IMR-90 (cell line): ENCODE measurements at regions not wholly inside any gene's neighbourhood (a gene's known extent, or its start where the extent isn't known, plus 50 kb on each side); places are given as distances from the start of the nearest gene placed in this dataset.

Source experiments
- ATAC-seq: fragments of 200-7000 bp; cut with Tn5 transposase; 2 replicates; pipeline ENCODE4 v1.9.1; 2020; ENCODE audit warnings: low read depth, mild to moderate bottlenecking, moderate library complexity
- BruUV-seq: library from RNA; stranded (reverse); fragments of 400-500 nt; replicated peaks from 2 replicates; lab custom pipeline; 2021; lab: Mats Ljungman, UMichigan
- CTCF ChIA-PET: fragments of 300-600 bp; formaldehyde crosslinking; extraction: SDS; loops from one replicate; lab custom pipeline; 2021; ENCODE audit warnings: antibody characterized with exemption; lab: Yijun Ruan, JAX
- POLR2A ChIA-PET: fragments of 300-600 bp; sonication (Branson Sonifier 250); formaldehyde crosslinking; loops from one replicate; lab custom pipeline; 2022; ENCODE audit warnings: antibody characterized with exemption; ENCODE audit not compliant: unreplicated experiment; lab: Charles Lee
- DNase-seq: peaks from one replicate; pipeline ENCODE4 v3.0.0; 2013
- H2AFZ ChIP-seq: replicated peaks from 2 replicates; pipeline ENCODE3; 2013; ENCODE audit warnings: low read length, mild to moderate bottlenecking; ENCODE audit not compliant: poor library complexity
- H2AK5ac ChIP-seq: 2 replicates; pipeline ENCODE4 v1.6.1; 2013; ENCODE audit warnings: low read depth, low read length, inconsistent platforms
- H2AK9ac ChIP-seq: replicated peaks from 2 replicates; pipeline ENCODE3; 2013; ENCODE audit warnings: mild to moderate bottlenecking, low read depth, low read length, moderate library complexity; ENCODE audit not compliant: poor library complexity
- H2BK120ac ChIP-seq: 2 replicates; pipeline ENCODE4 v1.6.1; 2013; ENCODE audit warnings: low read depth, low read length, inconsistent platforms
- H2BK15ac ChIP-seq: 3 replicates; pipeline ENCODE4 v1.6.1; 2013; ENCODE audit warnings: low read depth, low read length, inconsistent platforms
- H2BK20ac ChIP-seq: 2 replicates; pipeline ENCODE4 v1.6.1; 2013; ENCODE audit warnings: low read depth, mild to moderate bottlenecking, inconsistent platforms, low read length, moderate library complexity
- H2BK5ac ChIP-seq: 2 replicates; pipeline ENCODE4 v1.6.1; 2013; ENCODE audit warnings: mild to moderate bottlenecking, low read depth, low read length, inconsistent platforms; ENCODE audit not compliant: poor library complexity, severe bottlenecking
- H3K14ac ChIP-seq: replicated peaks from 2 replicates; pipeline ENCODE4 v1.6.1; 2013; ENCODE audit warnings: low read depth, low read length, inconsistent platforms
- H3K18ac ChIP-seq: 2 replicates; pipeline ENCODE4 v1.6.1; 2013; ENCODE audit warnings: low read depth, low read length, control low read depth
- H3K23ac ChIP-seq: 2 replicates; pipeline ENCODE4 v1.6.1; 2013; ENCODE audit warnings: low read depth, low read length, inconsistent platforms
- H3K27ac ChIP-seq: 2 replicates; pipeline ENCODE4 v1.5.1; 2013; ENCODE audit warnings: mild to moderate bottlenecking, control low read depth, low read length; ENCODE audit not compliant: insufficient read depth
- H3K27me3 ChIP-seq: 2 replicates; pipeline ENCODE4 v1.6.1; 2013; ENCODE audit warnings: low read length; ENCODE audit not compliant: control insufficient read depth, insufficient read depth
- H3K36me3 ChIP-seq: 2 replicates; pipeline ENCODE4 v1.6.1; 2013; ENCODE audit warnings: low read length, mixed read lengths; ENCODE audit not compliant: control insufficient read depth, insufficient read depth
- H3K4ac ChIP-seq: 2 replicates; pipeline ENCODE4 v1.6.1; 2013; ENCODE audit warnings: low read depth, low read length, inconsistent platforms
- H3K4me1 ChIP-seq: 2 replicates; pipeline ENCODE4 v1.6.1; 2013; ENCODE audit warnings: low read length, mixed read lengths; ENCODE audit not compliant: control insufficient read depth, insufficient read depth
- H3K4me2 ChIP-seq: 2 replicates; pipeline ENCODE4 v1.6.1; 2013; ENCODE audit warnings: low read depth, mild to moderate bottlenecking, control low read depth, low read length, moderate library complexity
- H3K4me3 ChIP-seq: 2 replicates; pipeline ENCODE4 v1.5.1; 2013; ENCODE audit warnings: low read depth, mild to moderate bottlenecking, control low read depth, low read length, moderate library complexity; ENCODE audit not compliant: insufficient read depth
- H3K56ac ChIP-seq: 2 replicates; pipeline ENCODE4 v1.6.1; 2013; ENCODE audit warnings: low read length, inconsistent platforms; ENCODE audit not compliant: insufficient read depth; ENCODE audit errors: extremely low read depth
- H3K79me1 ChIP-seq, 2 experiments: 2 replicates each; pipeline ENCODE4 v1.6.1; 2013; ENCODE audit warnings: low read length in 2 of 2, inconsistent platforms in 1 of 2, low read depth in 1 of 2
- H3K9ac ChIP-seq: 2 replicates; pipeline ENCODE4 v1.6.1; 2013; ENCODE audit warnings: low read depth, low read length, control low read depth
- H3K9me1 ChIP-seq: 2 replicates; pipeline ENCODE4 v1.6.1; 2013; ENCODE audit warnings: low read length, inconsistent platforms; ENCODE audit not compliant: insufficient read depth
- H3K9me3 ChIP-seq: 2 replicates; pipeline ENCODE4 v1.6.1; 2013; ENCODE audit warnings: low read length; ENCODE audit not compliant: control insufficient read depth, insufficient read depth
- H4K20me1 ChIP-seq: 2 replicates; pipeline ENCODE4 v1.6.1; 2013; ENCODE audit warnings: low read length, inconsistent platforms; ENCODE audit not compliant: insufficient read depth
- H4K5ac ChIP-seq: 2 replicates; pipeline ENCODE4 v1.6.1; 2013; ENCODE audit warnings: mild to moderate bottlenecking, low read depth, low read length, control low read depth
- H4K8ac ChIP-seq, 2 experiments: 2 replicates each; pipeline ENCODE4 v1.6.1; 2013; ENCODE audit warnings: low read depth in 2 of 2, low read length in 2 of 2, control low read depth in 1 of 2, inconsistent platforms in 1 of 2
- H4K91ac ChIP-seq: 2 replicates; pipeline ENCODE4 v1.6.1; 2013; ENCODE audit warnings: low read depth, low read length, inconsistent platforms; ENCODE audit not compliant: insufficient read depth
- BHLHE40 ChIP-seq: fragments of 150-350 bp; IDR thresholded peaks from 2 replicates; pipeline ENCODE4 v1.6.1; 2016; ENCODE audit warnings: mild to moderate bottlenecking, low read depth, low read length
- CEBPB ChIP-seq: IDR thresholded peaks from 2 replicates; pipeline ENCODE4 v1.6.1; 2012; ENCODE audit warnings: low read depth, low read length, improper control_type of control experiment
- CHD1 ChIP-seq: IDR thresholded peaks from 2 replicates; pipeline ENCODE4 v1.6.1; 2012; ENCODE audit warnings: low read depth, low read length, improper control_type of control experiment
- FOS ChIP-seq: fragments of 150-350 bp; IDR thresholded peaks from 2 replicates; pipeline ENCODE4 v1.6.1; 2016; ENCODE audit warnings: low read depth, low read length
- MAFK ChIP-seq: IDR thresholded peaks from 2 replicates; pipeline ENCODE4 v1.6.1; 2012; ENCODE audit warnings: low read depth, low read length, improper control_type of control experiment
- MAZ ChIP-seq: IDR thresholded peaks from 2 replicates; pipeline ENCODE4 v1.6.1; 2012; ENCODE audit warnings: low read depth, mild to moderate bottlenecking, low read length, improper control_type of control experiment, moderate library complexity, borderline replicate concordance
- MXI1 ChIP-seq: IDR thresholded peaks from 2 replicates; pipeline ENCODE4 v1.6.1; 2012; ENCODE audit warnings: low read depth, mild to moderate bottlenecking, low read length, moderate library complexity, borderline replicate concordance
- NFE2L2 ChIP-seq: fragments of 150-350 bp; IDR thresholded peaks from 2 replicates; pipeline ENCODE4 v1.6.1; 2016; ENCODE audit warnings: low read depth, mild to moderate bottlenecking, low read length
- POLR2A ChIP-seq: IDR thresholded peaks from 2 replicates; pipeline ENCODE4 v1.6.1; 2012; ENCODE audit warnings: mild to moderate bottlenecking, low read depth, low read length
- RAD21 ChIP-seq: IDR thresholded peaks from 2 replicates; pipeline ENCODE4 v1.6.1; 2012; ENCODE audit warnings: low read length, improper control_type of control experiment
- RCOR1 ChIP-seq: IDR thresholded peaks from 2 replicates; pipeline ENCODE4 v1.6.1; 2012; ENCODE audit warnings: mild to moderate bottlenecking, low read length, improper control_type of control experiment; ENCODE audit not compliant: insufficient replicate concordance
- RFX5 ChIP-seq: IDR thresholded peaks from 2 replicates; pipeline ENCODE4 v1.8.0; 2012; ENCODE audit warnings: low read depth, mild to moderate bottlenecking, low read length, moderate library complexity
- SMC3 ChIP-seq: fragments of 150-350 bp; IDR thresholded peaks from 2 replicates; pipeline ENCODE4 v1.6.1; 2016; ENCODE audit warnings: low read depth, mild to moderate bottlenecking, antibody characterized with exemption, low read length, moderate library complexity
- WGBS, 2 experiments: methylation state at CpG; one replicate each; pipeline versions ENCODE4 v1.1.5 to v1.1.7; 2013; ENCODE audit warnings: missing lambda C conversion rate in 2 of 2; ENCODE audit not compliant: insufficient read length in 1 of 2; ENCODE audit errors: extremely low coverage in 2 of 2; 5-methylcytosine and 5-hydroxymethylcytosine counted together
- dilution Hi-C: fragments of 300-500 bp; cut with HindIII; formaldehyde crosslinking; loops from one replicate; pipeline ENCODE4 v1.14.3; 2018; ENCODE audit warnings: low sequenced_read_pairs; ENCODE audit not compliant: unreplicated experiment
- in situ Hi-C: fragments of 300-500 bp; cut with MboI; formaldehyde crosslinking; loops from 3 replicates; pipeline ENCODE4 v1.14.3; 2019; ENCODE audit warnings: low sequenced_read_pairs, inconsistent platforms, mixed read lengths
- intact Hi-C: fragments of 100-400 bp; cut with micrococcal nuclease; formaldehyde crosslinking; loops from 2 replicates; pipeline ENCODE4 v1.10.0; 2022
- TF ChIP-seq, protein P1 (sequence below): fragments of 150-350 bp; IDR thresholded peaks from 2 replicates; pipeline ENCODE4 v1.6.1; 2016; ENCODE audit warnings: low read depth, mild to moderate bottlenecking, low read length, moderate library complexity, borderline replicate concordance
- TF ChIP-seq, protein P2 (sequence below): fragments of 150-350 bp; IDR thresholded peaks from 2 replicates; pipeline ENCODE4 v1.6.1; 2017; ENCODE audit warnings: mild to moderate bottlenecking, antibody characterized with exemption, low read length, low read depth
- TF ChIP-seq, protein P3 (sequence below): conservative IDR thresholded peaks from 2 replicates; pipeline ENCODE4 v1.5.1; 2012; ENCODE audit warnings: mild to moderate bottlenecking, low read depth, low read length, improper control_type of control experiment

DNA sequence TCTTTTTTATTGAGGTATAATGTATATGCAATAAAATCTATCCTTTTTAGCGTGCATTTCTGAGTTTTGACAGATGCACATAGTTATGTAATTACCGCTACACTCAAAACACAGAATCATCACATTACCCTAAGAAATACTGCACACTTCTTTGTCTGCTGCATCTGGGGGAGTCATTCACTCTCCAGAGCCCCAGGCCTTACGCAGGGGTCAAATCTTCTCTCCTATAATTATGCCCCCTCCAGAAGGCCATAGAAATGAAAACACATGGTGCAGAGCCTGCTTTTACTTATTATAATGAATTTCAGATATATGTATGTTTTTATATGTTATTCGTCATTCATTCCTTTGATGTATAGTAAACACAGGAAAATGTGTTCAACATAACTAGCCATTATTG, 296.5 kb upstream of the TMEM132C start:
- Histone ChIP-seq H3K27me3 (no peaks in the 10 kb centered on the region), H3K56ac (no peak overlapping the region), H3K79me1 (no peaks in the 10 kb centered on the region), H3K14ac (no peak overlapping the region), H3K36me3 (no peaks in the 10 kb centered on the region), H3K27ac (no peak overlapping the region), H3K23ac (no peak overlapping the region), H3K4ac (no peak overlapping the region), H2AK5ac (no peak overlapping the region), H3K9me1 (no peaks in the 10 kb centered on the region), H3K9ac (no peak overlapping the region), H4K8ac (no peak overlapping the region), H3K4me1 (no peaks in the 10 kb centered on the region), H2AK9ac (no peak overlapping the region), H2BK120ac (no peak overlapping the region), H4K20me1 (no peaks in the 10 kb centered on the region), H2AFZ (no peak overlapping the region), H3K9me3 (peaks cover 15% of the 10 kb centered on the region), H3K4me3 (no peak overlapping the region), H2BK15ac (no peak overlapping the region), H2BK5ac (no peak overlapping the region), H4K91ac (no peak overlapping the region), H3K4me2 (no peak overlapping the region), H2BK20ac (no peak overlapping the region), H3K18ac (no peak overlapping the region), H4K5ac (no peak overlapping the region)
- ChIA-PET POLR2A (no interaction called here), CTCF (no interaction called here)
- DNase-seq: no peak
- no TSS peak for BruUV-seq
- ATAC-seq: no peak
- WGBS, 2 experiments: no CpG with 5 or more reads among the region's 4 CpGs
- intact Hi-C loops: no loop called here
- dilution Hi-C loops: no loop called here
- TF ChIP-seq, protein P1, sequence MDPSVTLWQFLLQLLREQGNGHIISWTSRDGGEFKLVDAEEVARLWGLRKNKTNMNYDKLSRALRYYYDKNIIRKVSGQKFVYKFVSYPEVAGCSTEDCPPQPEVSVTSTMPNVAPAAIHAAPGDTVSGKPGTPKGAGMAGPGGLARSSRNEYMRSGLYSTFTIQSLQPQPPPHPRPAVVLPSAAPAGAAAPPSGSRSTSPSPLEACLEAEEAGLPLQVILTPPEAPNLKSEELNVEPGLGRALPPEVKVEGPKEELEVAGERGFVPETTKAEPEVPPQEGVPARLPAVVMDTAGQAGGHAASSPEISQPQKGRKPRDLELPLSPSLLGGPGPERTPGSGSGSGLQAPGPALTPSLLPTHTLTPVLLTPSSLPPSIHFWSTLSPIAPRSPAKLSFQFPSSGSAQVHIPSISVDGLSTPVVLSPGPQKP: no peak
- TF ChIP-seq, protein P2, sequence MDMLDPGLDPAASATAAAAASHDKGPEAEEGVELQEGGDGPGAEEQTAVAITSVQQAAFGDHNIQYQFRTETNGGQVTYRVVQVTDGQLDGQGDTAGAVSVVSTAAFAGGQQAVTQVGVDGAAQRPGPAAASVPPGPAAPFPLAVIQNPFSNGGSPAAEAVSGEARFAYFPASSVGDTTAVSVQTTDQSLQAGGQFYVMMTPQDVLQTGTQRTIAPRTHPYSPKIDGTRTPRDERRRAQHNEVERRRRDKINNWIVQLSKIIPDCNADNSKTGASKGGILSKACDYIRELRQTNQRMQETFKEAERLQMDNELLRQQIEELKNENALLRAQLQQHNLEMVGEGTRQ: no peak
- TF ChIP-seq POLR2A (no peak), MAFK (no peak), SMC3 (no peak), RAD21 (no peak), BHLHE40 (no peak), FOS (no peak), MXI1 (no peak), CEBPB (no peak), CHD1 (no peak), RFX5 (no peak), MAZ (no peak), NFE2L2 (no peak), RCOR1 (no peak)
- TF ChIP-seq, protein P3, sequence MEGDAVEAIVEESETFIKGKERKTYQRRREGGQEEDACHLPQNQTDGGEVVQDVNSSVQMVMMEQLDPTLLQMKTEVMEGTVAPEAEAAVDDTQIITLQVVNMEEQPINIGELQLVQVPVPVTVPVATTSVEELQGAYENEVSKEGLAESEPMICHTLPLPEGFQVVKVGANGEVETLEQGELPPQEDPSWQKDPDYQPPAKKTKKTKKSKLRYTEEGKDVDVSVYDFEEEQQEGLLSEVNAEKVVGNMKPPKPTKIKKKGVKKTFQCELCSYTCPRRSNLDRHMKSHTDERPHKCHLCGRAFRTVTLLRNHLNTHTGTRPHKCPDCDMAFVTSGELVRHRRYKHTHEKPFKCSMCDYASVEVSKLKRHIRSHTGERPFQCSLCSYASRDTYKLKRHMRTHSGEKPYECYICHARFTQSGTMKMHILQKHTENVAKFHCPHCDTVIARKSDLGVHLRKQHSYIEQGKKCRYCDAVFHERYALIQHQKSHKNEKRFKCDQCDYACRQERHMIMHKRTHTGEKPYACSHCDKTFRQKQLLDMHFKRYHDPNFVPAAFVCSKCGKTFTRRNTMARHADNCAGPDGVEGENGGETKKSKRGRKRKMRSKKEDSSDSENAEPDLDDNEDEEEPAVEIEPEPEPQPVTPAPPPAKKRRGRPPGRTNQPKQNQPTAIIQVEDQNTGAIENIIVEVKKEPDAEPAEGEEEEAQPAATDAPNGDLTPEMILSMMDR: no peak
- in situ Hi-C loops: no loop called here
